Endothelial cell of umbilical vein (primary cell): ENCODE measurements at regions not wholly inside any gene's neighbourhood (a gene's known extent, or its start where the extent isn't known, plus 50 kb on each side); places are given as distances from the start of the nearest gene placed in this dataset.

ENCODE experiments used
- EZH2 ChIP-seq: IDR thresholded peaks from 2 replicates; pipeline ENCODE4 v1.6.1; 2012; ENCODE audit warnings: borderline replicate concordance, low read depth, mild to moderate bottlenecking, moderate library complexity, low read length, inconsistent platforms; ENCODE audit not compliant: severe bottlenecking
- JUN ChIP-seq: IDR thresholded peaks from 2 replicates; pipeline ENCODE4 v1.6.1; 2011; ENCODE audit warnings: borderline replicate concordance, low read depth; ENCODE audit not compliant: insufficient read length, insufficient read depth
- MYC ChIP-seq: IDR thresholded peaks from one replicate; pipeline ENCODE4 v1.6.1; 2011; ENCODE audit warnings: mild to moderate bottlenecking, low read depth, low read length
- POLR2A ChIP-seq: IDR thresholded peaks from 2 replicates; pipeline ENCODE4 v1.6.1; 2012; ENCODE audit warnings: low read depth, mild to moderate bottlenecking, control low read depth, low read length
- POLR2AphosphoS5 ChIP-seq: IDR thresholded peaks from 2 replicates; pipeline ENCODE4 v1.6.1; 2012; ENCODE audit warnings: low read depth, mild to moderate bottlenecking, control low read depth, low read length, moderate library complexity; ENCODE audit not compliant: insufficient read depth
- TF ChIP-seq, protein P1 (sequence below): IDR thresholded peaks from 2 replicates; pipeline ENCODE4 v1.6.1; 2011; ENCODE audit not compliant: insufficient read depth, insufficient read length
- TF ChIP-seq, protein P2 (sequence below), 2 donors: IDR thresholded peaks; 1 replicate in 1 of 2; 2 replicates in 1 of 2; pipeline ENCODE4 v1.5.1; 2011; ENCODE audit warnings: low read length in 2 of 2, mild to moderate bottlenecking in 2 of 2, moderate library complexity in 2 of 2, control low read depth in 1 of 2, inconsistent platforms in 1 of 2, low read depth in 1 of 2; ENCODE audit not compliant: insufficient read depth in 1 of 2; ENCODE audit errors: extremely low read depth in 1 of 2

DNA sequence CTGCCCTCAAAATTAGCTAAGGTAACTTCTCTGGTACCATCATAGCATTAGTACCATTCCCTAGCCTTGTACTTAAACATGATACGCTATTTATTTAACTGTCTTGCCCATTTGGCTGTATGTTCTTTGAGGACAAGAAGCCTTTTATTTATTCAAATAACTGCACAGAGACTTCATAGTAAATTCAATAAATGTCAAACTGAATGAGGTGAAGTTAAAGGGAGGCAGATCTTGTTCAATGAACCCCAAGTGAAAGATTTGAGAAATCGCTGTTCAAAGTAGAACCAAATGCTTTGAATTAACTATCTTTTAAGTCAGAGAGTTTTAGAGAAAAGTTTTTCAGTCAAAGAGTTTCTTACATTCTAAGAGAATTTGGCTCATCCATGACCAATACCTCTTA lies 203.6 kb downstream of the GXYLT1 start:
- TF ChIP-seq MYC (no peak), POLR2A (no peak), JUN (no peak), POLR2AphosphoS5 (no peak), EZH2 (no peak)
- TF ChIP-seq, protein P1, sequence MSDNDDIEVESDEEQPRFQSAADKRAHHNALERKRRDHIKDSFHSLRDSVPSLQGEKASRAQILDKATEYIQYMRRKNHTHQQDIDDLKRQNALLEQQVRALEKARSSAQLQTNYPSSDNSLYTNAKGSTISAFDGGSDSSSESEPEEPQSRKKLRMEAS = no peak
- TF ChIP-seq, protein P2, sequence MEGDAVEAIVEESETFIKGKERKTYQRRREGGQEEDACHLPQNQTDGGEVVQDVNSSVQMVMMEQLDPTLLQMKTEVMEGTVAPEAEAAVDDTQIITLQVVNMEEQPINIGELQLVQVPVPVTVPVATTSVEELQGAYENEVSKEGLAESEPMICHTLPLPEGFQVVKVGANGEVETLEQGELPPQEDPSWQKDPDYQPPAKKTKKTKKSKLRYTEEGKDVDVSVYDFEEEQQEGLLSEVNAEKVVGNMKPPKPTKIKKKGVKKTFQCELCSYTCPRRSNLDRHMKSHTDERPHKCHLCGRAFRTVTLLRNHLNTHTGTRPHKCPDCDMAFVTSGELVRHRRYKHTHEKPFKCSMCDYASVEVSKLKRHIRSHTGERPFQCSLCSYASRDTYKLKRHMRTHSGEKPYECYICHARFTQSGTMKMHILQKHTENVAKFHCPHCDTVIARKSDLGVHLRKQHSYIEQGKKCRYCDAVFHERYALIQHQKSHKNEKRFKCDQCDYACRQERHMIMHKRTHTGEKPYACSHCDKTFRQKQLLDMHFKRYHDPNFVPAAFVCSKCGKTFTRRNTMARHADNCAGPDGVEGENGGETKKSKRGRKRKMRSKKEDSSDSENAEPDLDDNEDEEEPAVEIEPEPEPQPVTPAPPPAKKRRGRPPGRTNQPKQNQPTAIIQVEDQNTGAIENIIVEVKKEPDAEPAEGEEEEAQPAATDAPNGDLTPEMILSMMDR (IDR thresholded peaks at IDR 0.05; ENCODE audit: extremely low read depth in 1 of 2, insufficient read depth in 1 of 2, low read depth in 1 of 2, low read length in 2 of 2) = no peak
